GM10248 (cell line): ENCODE measurements at regions not wholly inside any gene's neighbourhood (a gene's known extent, or its start where the extent isn't known, plus 50 kb on each side); places are given as distances from the start of the nearest gene placed in this dataset.
"Not testable (repeated sequence)": the region's sequence is repeated elsewhere in the genome, so short reads cannot be mapped to it uniquely, and the experiment has no call there.

Source experiments
- CTCF ChIA-PET: fragments of 300-600 bp; sonication (Branson Sonifier 250); formaldehyde crosslinking; extraction: SDS; loops from one replicate; lab custom pipeline; 2021; ENCODE audit warnings: antibody characterized with exemption; lab: Yijun Ruan, JAX
- POLR2A ChIA-PET: fragments of 350-650 bp; sonication (Branson Sonifier 250); formaldehyde crosslinking; extraction: SDS; loops from one replicate; lab custom pipeline; 2020; ENCODE audit warnings: antibody characterized with exemption; lab: Yijun Ruan, JAX
- DNase-seq: peaks from one replicate; pipeline ENCODE4 v3.0.0; 2012; ENCODE audit errors: extremely low spot score
- CTCF ChIP-seq: IDR thresholded peaks from 2 replicates; pipeline ENCODE4 v1.5.1; 2012; ENCODE audit warnings: mild to moderate bottlenecking, low read depth; ENCODE audit errors: extremely low read depth, missing control alignments, control extremely low read depth

GRCh38 chr11:96865020-96865419, 475.2 kb downstream of the JRKL start:
- POLR2A ChIA-PET, result no interaction called here
- CTCF ChIA-PET, result no interaction called here

GRCh38 chr11:96869207-96869606, 479.4 kb downstream of the JRKL start:
- POLR2A ChIA-PET, result no interaction called here

More at GRCh38 chr11:96865020-96865419, 475.2 kb downstream of the JRKL start:
- no peak for TF ChIP-seq CTCF
- DNase-seq, result no peak

GRCh38 chr11:96875712-96876111, 485.9 kb downstream of the JRKL start:
- no peak for TF ChIP-seq CTCF
- CTCF ChIA-PET, result no interaction called here
- DNase-seq, result no peak
- POLR2A ChIA-PET, result no interaction called here

More at GRCh38 chr11:96869207-96869606, 479.4 kb downstream of the JRKL start:
- CTCF ChIA-PET, result no interaction called here
- DNase-seq, result no peak
- TF ChIP-seq CTCF, result no peak

- CTCF ChIA-PET, result interaction anchor here (1.2 to 1.6 kb wide), 2 partner anchors 13 to 15 kb away, joined by 3 to 6 read pairs; no protein-coding TSS in a partner anchor
- TF ChIP-seq CTCF, result no peak
- POLR2A ChIA-PET, result no interaction called here
- no peak for DNase-seq
Observed at GRCh38 chr11:96878299-96879051, 488.7 kb downstream of the JRKL start.

- CTCF ChIA-PET, POLR2A ChIA-PET, DNase-seq: not testable (repeated sequence)
Observed at GRCh38 chr11:96882622-96883021, 492.8 kb downstream of the JRKL start.

GRCh38 chr11:96885405-96885804, 495.6 kb downstream of the JRKL start:
- POLR2A ChIA-PET, result no interaction called here
- DNase-seq, result no peak
- CTCF ChIA-PET, result interaction anchor here (0.9 kb wide), 1 partner anchor 22 kb away, joined by 4 read pairs; no protein-coding TSS in a partner anchor

More at GRCh38 chr11:96885405-96885804, 495.6 kb downstream of the JRKL start:
- no peak for TF ChIP-seq CTCF
